ENCODE measurements at regions not wholly inside any gene's neighbourhood (a gene's known extent, or its start where the extent isn't known, plus 50 kb on each side); places are given as distances from the start of the nearest gene placed in this dataset.

- Histone ChIP-seq H3K9ac (no peak overlapping the region), H3K4me1 (ENCODE audit: low read depth, poor library complexity, severe bottlenecking) (no peaks in the 10 kb centered on the region), H3K4me3 (IDR thresholded peaks at IDR 0.05; ENCODE audit: insufficient read depth, low read depth, low read length) (no peak overlapping the region), H3K79me2 (ENCODE audit: insufficient read depth, low read depth) (no peaks in the 10 kb centered on the region), H3K36me3 (ENCODE audit: insufficient read depth) (no peaks in the 10 kb centered on the region), H2AFZ (ENCODE audit: low read depth) (no peak overlapping the region), H4K20me1 (ENCODE audit: insufficient read depth) (no peaks in the 10 kb centered on the region), H3K27ac (no peak overlapping the region), H3K4me2 (no peak overlapping the region), H3K27me3 (ENCODE audit: insufficient read depth, low read depth) (no peaks in the 10 kb centered on the region)
- TF ChIP-seq CTCF (conservative IDR thresholded peaks at IDR 0.05; ENCODE audit: low read depth, low read length), result no peak
Observed at GRCh38 chr5:98500811-98501210, 272.7 kb upstream of the RGMB start.

GRCh38 chr5:98503616-98504015 is 269.8 kb upstream of the RGMB start:
- no peaks in the 10 kb centered on the region for H3K27me3 ChIP-seq (ENCODE audit: insufficient read depth, low read depth)
- no peak overlapping the region for H3K9ac ChIP-seq
- H3K27ac ChIP-seq, result no peak overlapping the region
- H3K4me3 ChIP-seq (IDR thresholded peaks at IDR 0.05; ENCODE audit: insufficient read depth, low read depth, low read length), result no peak overlapping the region
- H3K4me1 ChIP-seq (ENCODE audit: low read depth, poor library complexity, severe bottlenecking), result no peaks in the 10 kb centered on the region
- no peak overlapping the region for H3K4me2 ChIP-seq
- H3K79me2 ChIP-seq (ENCODE audit: insufficient read depth, low read depth), result no peaks in the 10 kb centered on the region
- no peaks in the 10 kb centered on the region for H4K20me1 ChIP-seq (ENCODE audit: insufficient read depth)
- no peak overlapping the region for H2AFZ ChIP-seq (ENCODE audit: low read depth)
- no peak for TF ChIP-seq CTCF (conservative IDR thresholded peaks at IDR 0.05; ENCODE audit: low read depth, low read length)
- H3K36me3 ChIP-seq (ENCODE audit: insufficient read depth), result no peaks in the 10 kb centered on the region

GRCh38 chr5:98504505-98504904 is 269.0 kb upstream of the RGMB start:
- Histone ChIP-seq H3K36me3 (ENCODE audit: insufficient read depth) (no peaks in the 10 kb centered on the region), H3K4me2 (no peak overlapping the region), H4K20me1 (ENCODE audit: insufficient read depth) (no peaks in the 10 kb centered on the region), H3K27ac (no peak overlapping the region), H3K27me3 (ENCODE audit: insufficient read depth, low read depth) (no peaks in the 10 kb centered on the region), H3K9ac (no peak overlapping the region), H3K4me3 (IDR thresholded peaks at IDR 0.05; ENCODE audit: insufficient read depth, low read depth, low read length) (no peak overlapping the region), H3K79me2 (ENCODE audit: insufficient read depth, low read depth) (no peaks in the 10 kb centered on the region), H2AFZ (ENCODE audit: low read depth) (no peak overlapping the region), H3K4me1 (ENCODE audit: low read depth, poor library complexity, severe bottlenecking) (no peaks in the 10 kb centered on the region)
- TF ChIP-seq CTCF (conservative IDR thresholded peaks at IDR 0.05; ENCODE audit: low read depth, low read length), result no peak

- Histone ChIP-seq H3K79me2 (ENCODE audit: insufficient read depth, low read depth) (no peaks in the 10 kb centered on the region), H3K9ac (no peak overlapping the region), H3K36me3 (ENCODE audit: insufficient read depth) (no peaks in the 10 kb centered on the region), H3K4me2 (no peak overlapping the region), H4K20me1 (ENCODE audit: insufficient read depth) (no peaks in the 10 kb centered on the region), H3K27me3 (ENCODE audit: insufficient read depth, low read depth) (no peaks in the 10 kb centered on the region), H2AFZ (ENCODE audit: low read depth) (no peak overlapping the region), H3K27ac (no peak overlapping the region), H3K4me3 (IDR thresholded peaks at IDR 0.05; ENCODE audit: insufficient read depth, low read depth, low read length) (no peak overlapping the region), H3K4me1 (ENCODE audit: low read depth, poor library complexity, severe bottlenecking) (no peaks in the 10 kb centered on the region)
- no peak for TF ChIP-seq CTCF (conservative IDR thresholded peaks at IDR 0.05; ENCODE audit: low read depth, low read length)
Observed at GRCh38 chr5:98510143-98510985, 263.1 kb upstream of the RGMB start.

All from KMS-11 (cell line).